ENCODE measurements at regions not wholly inside any gene's neighbourhood (a gene's known extent, or its start where the extent isn't known, plus 50 kb on each side); places are given as distances from the start of the nearest gene placed in this dataset.

GRCh38 chr20:22214296-22214695, 370.1 kb downstream of the FOXA2 start:
- no peak for DNase-seq

- DNase-seq: no peak
Observed at GRCh38 chr20:22213271-22213670, 371.1 kb downstream of the FOXA2 start.

DNA sequence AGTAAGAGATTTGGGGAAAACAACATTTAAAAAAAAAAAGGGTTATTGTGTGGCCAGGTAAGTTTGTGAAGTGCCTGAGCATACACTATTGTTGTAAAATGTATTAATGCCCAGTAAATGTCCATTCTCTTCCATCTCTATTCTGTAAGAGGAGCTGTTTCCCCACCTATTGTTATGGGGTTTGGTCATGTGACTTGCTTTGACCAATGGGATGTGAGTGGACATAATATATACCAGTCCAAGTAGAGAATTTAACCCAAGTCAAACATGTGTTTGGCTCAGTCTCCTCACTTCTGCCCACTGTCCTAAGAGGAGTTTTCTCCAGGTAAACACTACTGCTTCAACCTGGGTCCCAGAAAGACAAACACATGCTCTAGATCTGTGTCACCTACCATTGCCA, 377.1 kb downstream of the FOXA2 start:
- no peak for DNase-seq

DNA sequence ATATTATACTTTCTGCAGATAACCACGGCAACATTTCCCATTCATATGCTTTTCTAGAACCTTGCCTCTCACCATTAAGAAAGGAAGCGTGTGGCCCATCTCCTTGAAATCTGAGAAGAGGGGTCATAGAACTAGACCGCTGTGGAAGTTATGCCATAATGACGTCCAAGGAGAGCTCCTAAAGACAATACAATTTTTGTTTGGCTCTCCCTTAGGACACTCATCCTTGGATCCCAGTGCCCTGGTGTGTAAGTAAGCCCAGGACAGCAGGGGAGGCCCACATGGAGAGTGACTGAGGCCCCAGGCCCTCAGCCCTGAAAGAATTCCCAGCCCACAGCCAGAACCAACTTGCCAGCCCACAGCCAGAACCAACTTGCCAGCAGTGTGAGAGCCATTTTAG, 379.6 kb downstream of the FOXA2 start:
- DNase-seq: no peak

- DNase-seq: no peak
Observed at GRCh38 chr20:22182148-22182547, 402.2 kb downstream of the FOXA2 start.

GRCh38 chr20:22180244-22180643, 404.1 kb downstream of the FOXA2 start:
- DNase-seq: no peak

GRCh38 chr20:22160101-22160652, 424.2 kb downstream of the FOXA2 start:
- DNase-seq: no peak

DNA sequence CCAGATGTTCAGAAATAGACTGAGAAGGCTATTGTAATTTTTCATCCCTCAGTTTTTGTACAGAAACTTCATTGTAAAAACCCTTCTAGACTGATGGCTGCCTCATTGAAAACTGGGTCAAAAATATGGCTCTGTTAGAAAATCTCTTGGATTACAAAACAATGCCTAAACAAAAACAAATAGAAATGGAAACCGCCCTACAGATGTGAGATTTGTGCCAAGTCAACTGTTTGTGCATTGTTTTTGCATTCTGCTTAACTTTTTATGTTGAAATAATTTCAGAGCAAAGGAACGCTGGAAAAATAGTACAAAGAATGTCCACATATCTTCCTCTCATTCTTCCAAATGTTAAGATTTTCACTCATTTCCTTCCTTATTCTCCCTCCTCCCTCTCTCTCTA, 425.1 kb downstream of the FOXA2 start:
- DNase-seq: no peak

- DNase-seq: no peak
Observed at GRCh38 chr20:22127587-22127986, 422.1 kb downstream of the PAX1 start.

DNA sequence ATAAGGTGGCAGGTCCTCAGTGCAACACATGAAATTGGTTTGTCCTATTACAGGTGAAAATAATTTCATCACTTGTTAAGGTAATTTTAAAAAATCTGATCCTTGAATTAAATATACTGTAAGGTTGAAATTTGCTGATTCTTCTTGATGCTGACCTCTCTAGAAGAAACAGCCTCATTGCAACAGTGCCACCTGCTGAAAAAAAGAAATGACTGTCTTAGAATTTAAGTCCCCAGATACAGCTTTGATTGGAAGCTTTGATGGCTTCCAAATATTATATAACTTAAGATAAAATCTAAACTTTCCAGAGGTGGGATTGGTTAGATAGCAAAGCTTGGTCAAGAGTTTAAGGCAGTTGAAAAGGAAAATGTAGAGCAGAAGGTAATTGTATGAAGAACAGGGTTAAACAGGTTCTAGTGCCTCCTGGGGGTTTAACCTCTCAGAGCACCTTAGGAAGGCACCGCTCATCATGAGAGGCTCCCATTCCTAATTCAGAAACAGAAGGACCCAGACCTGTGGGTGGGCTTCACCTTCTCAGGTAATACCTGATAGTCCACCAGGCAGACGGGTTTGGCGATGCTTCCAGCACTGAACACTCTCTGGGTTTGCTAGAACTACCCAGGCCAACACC, 401.0 kb downstream of the PAX1 start:
- peak; percentile 1 to 19 for DNase-seq

DNA sequence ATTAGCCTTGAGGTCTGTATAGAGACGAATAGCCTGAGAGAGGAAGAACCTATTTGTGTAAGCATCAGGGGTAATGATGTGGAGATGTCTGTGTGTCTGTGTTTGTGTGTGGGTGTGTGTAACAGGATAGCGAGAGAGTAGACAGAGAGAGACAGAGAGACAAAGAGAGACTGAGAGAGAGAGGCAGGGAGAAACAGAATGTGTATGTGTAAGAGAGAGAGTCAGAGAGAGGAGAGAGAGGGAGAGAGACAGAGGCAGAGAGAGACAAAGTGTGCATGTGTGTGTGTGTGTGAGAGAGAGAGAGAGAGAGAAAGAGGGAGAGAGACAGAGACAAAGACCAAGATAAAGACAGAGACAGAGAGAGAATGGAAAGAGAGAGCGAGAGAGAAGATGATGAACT, 396.1 kb downstream of the PAX1 start:
- no peak for DNase-seq

DNA sequence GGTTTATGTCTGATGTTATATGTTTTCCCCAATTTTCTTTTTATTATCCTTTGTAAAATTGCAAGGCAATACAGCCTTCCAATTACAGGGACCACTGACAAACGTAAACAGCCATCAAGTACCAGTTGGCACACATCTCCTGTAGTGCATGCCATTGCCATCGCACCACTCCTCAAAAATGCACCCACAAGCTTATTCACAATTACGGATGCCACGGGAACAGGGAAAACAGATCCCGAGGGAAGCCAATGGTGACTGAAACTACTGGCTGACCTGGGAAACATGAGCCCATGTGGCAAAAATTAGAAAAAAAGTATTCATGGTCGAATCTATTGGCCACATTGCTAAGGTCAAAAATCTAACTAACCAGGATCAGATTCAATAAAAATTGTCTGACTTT, 395.2 kb downstream of the PAX1 start:
- no peak for DNase-seq

- no peak for DNase-seq
Observed at GRCh38 chr20:22099348-22099747, 393.9 kb downstream of the PAX1 start.

GRCh38 chr20:22098511-22098910, 393.0 kb downstream of the PAX1 start:
- DNase-seq: no peak

DNA sequence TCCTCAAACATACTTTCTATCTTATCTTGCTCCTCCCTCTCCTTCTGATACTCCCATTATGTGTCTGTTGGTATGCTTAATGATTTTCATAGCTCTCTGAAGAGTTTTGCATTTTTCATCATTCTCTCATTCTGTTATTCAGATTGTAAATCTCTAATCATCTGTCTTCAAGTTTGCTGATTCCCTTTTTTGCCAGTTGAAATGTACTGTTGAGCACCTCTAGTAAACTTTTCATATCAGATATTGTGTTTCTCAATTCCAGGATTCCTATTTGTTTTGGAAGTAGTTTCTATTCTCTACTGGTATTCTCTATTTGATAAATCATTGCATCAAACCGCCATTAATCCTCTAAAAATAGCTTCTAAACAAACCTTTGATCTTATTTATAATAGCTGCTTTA, 387.7 kb downstream of the PAX1 start:
- no peak for DNase-seq

GRCh38 chr20:22088882-22089281, 383.4 kb downstream of the PAX1 start:
- no peak for DNase-seq

DNA sequence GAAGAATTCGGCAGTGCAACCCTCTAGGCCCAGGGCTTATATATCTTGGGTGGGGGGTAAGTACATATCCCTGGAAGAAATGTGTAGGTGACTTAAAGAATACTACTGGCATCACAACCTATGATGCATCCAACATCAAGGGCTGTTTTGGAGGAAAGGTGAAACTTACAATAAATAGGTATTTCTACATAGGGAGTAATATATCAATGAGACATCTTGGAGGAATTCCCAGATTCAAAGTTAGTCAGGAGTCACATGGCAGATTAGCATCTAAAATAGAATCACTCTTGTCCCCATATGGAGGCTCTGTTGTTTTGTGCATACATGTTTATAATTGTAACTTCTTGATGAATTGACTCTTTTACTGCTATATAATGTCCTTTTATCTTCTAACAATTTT, 375.5 kb downstream of the PAX1 start:
- no peak for DNase-seq

DNA sequence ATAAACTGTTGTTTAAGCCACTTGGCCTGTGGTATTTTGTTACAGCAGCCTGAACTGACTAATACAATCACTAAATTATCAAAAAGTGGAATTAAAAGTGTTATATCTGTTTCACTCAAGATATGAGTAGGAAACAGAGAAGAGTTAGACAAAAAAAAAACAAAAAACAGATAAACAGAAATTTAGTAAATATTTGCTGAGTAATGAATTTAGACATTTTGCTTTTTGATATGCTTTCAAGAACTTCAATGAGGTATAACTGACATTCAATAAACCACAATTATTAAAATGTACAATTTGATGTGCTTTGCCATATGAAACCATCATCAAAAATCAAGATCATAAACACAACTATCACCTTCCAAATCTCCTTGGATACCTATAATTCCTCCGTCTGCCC, 369.2 kb downstream of the PAX1 start:
- DNase-seq: no peak

- no peak for DNase-seq
Observed at GRCh38 chr20:22071841-22072240, 366.4 kb downstream of the PAX1 start.

- DNase-seq: no peak
Observed at GRCh38 chr20:22070610-22071058, 365.2 kb downstream of the PAX1 start.

GRCh38 chr20:22063753-22064152, 358.3 kb downstream of the PAX1 start:
- no peak for DNase-seq

GRCh38 chr20:22062874-22063273, 357.4 kb downstream of the PAX1 start:
- no peak for DNase-seq

DNA sequence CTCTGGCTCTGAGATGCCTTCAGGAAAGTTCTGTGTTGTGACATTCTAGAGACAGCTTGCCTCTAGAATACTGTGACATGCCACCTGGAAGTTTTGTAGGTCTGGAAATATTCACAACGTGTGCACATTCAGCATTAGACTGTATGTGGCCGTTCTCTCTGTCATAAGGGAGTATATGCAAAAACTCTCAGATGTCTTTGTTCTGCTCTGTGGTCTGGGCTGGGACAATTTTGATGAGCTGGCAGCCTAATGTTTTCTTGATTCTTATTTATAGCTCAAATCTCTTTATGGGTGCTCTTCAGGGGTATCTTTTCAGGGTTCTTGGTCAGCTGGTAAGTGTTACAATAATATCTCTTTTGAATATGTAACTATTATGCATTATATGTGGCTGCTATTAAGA, 355.1 kb downstream of the PAX1 start:
- DNase-seq: no peak

DNA sequence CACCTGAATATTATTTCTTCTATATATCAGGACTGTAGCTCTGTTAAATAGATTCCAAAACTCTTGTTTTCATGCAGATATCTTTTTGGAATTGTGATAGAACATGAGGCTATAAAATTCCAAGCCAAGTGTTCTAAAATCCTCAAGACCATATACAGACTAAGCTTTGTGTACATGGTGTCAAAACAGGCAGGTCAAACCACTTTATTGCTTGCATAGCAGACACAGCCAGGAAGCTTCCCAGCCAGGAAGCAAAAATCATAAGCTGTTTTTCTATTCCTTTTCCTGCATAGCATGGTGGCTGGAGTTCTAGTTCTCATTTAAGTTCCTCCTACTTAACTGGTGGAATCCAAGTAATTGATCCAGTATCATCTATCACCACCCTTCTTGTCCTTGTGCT, 353.3 kb downstream of the PAX1 start:
- DNase-seq: no peak

DNA sequence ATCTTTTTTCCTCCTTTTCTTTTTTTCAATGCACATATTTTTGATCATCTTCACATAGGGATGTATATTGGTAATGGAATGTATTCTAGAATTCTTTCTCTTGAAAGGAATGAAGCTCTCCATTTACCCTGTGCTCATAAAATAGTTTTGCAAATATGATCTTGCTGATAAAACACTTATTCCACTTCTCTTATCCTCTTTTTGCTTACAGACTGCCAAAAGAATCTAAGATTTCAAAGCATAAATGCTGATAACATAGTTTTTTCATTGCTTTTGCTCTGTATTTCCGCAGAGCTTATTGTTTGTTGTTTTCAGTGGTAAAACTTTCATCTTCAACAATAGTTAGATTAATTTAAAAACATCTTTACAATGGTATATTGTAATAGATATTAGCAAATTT, 350.5 kb downstream of the PAX1 start:
- no peak for DNase-seq
